H9 (cell line): ENCODE measurements at regions not wholly inside any gene's neighbourhood (a gene's known extent, or its start where the extent isn't known, plus 50 kb on each side); places are given as distances from the start of the nearest gene placed in this dataset.
"Not testable (repeated sequence)": the region's sequence is repeated elsewhere in the genome, so short reads cannot be mapped to it uniquely, and the experiment has no call there.

Source experiments
- DNase-seq: peaks from one replicate; pipeline ENCODE4 v3.0.0-alpha.2; 2017
- H2AFZ ChIP-seq: one replicate; pipeline ENCODE4 v1.6.1; 2013; ENCODE audit warnings: mild to moderate bottlenecking, low read length, control low read depth, moderate library complexity
- H2AK5ac ChIP-seq: 2 replicates; pipeline ENCODE4 v1.6.1; 2013; ENCODE audit warnings: low read length, control low read depth, mixed read lengths; ENCODE audit not compliant: insufficient read length
- H2BK120ac ChIP-seq: one replicate; pipeline ENCODE4 v1.6.1; 2013; ENCODE audit warnings: low read depth, mild to moderate bottlenecking, low read length, control low read depth, inconsistent platforms; ENCODE audit not compliant: poor library complexity, severe bottlenecking
- H2BK12ac ChIP-seq: 2 replicates; pipeline ENCODE4 v1.6.1; 2013; ENCODE audit warnings: low read length, control low read depth, mixed read lengths, low read depth; ENCODE audit not compliant: insufficient read length
- H2BK15ac ChIP-seq: 2 replicates; pipeline ENCODE4 v1.6.1; 2013; ENCODE audit warnings: low read depth, low read length, control low read depth
- H2BK20ac ChIP-seq: one replicate; pipeline ENCODE4 v1.6.1; 2013; ENCODE audit warnings: low read depth, mild to moderate bottlenecking, low read length, control low read depth, inconsistent platforms; ENCODE audit not compliant: poor library complexity, severe bottlenecking
- H2BK5ac ChIP-seq: 2 replicates; pipeline ENCODE4 v1.6.1; 2013; ENCODE audit warnings: low read length, control low read depth, mixed read lengths; ENCODE audit not compliant: insufficient read length
- H3K14ac ChIP-seq: 2 replicates; pipeline ENCODE4 v1.6.1; 2013; ENCODE audit warnings: low read length, control low read depth; ENCODE audit not compliant: insufficient read depth
- H3K18ac ChIP-seq: 2 replicates; pipeline ENCODE4 v1.6.1; 2013; ENCODE audit warnings: low read depth, mild to moderate bottlenecking, mixed read lengths, low read length, control low read depth; ENCODE audit not compliant: insufficient read length
- H3K23ac ChIP-seq: 2 replicates; pipeline ENCODE4 v1.6.1; 2013; ENCODE audit warnings: low read length, control low read depth, mixed read lengths, low read depth; ENCODE audit not compliant: insufficient read length
- H3K23me2 ChIP-seq: 2 replicates; pipeline ENCODE4 v1.6.1; 2013; ENCODE audit warnings: low read depth, mild to moderate bottlenecking, mixed read lengths, low read length, control low read depth; ENCODE audit not compliant: insufficient read length, poor library complexity, severe bottlenecking
- H3K27ac ChIP-seq: 2 replicates; pipeline ENCODE4 v1.5.1; 2013; ENCODE audit warnings: low read length, control low read depth, mixed read lengths, low read depth; ENCODE audit not compliant: insufficient read length
- H3K27me3 ChIP-seq: 2 replicates; pipeline ENCODE4 v1.6.1; 2013; ENCODE audit warnings: low read length, control low read depth, inconsistent platforms; ENCODE audit not compliant: insufficient read depth
- H3K4ac ChIP-seq: 2 replicates; pipeline ENCODE4 v1.6.1; 2013; ENCODE audit warnings: low read depth, mild to moderate bottlenecking, control low read depth, inconsistent platforms, low read length, moderate library complexity
- H3K4me1 ChIP-seq: 2 replicates; pipeline ENCODE4 v1.6.1; 2013; ENCODE audit warnings: low read length, control low read depth, inconsistent platforms; ENCODE audit not compliant: insufficient read depth
- H3K4me2 ChIP-seq: 2 replicates; pipeline ENCODE4 v1.6.1; 2013; ENCODE audit warnings: low read length, control low read depth, mixed read lengths; ENCODE audit not compliant: insufficient read length, insufficient read depth
- H3K56ac ChIP-seq: 2 replicates; pipeline ENCODE4 v1.6.1; 2013; ENCODE audit warnings: low read depth, mild to moderate bottlenecking, mixed read lengths, low read length, control low read depth; ENCODE audit not compliant: insufficient read length
- H3K79me1 ChIP-seq: 2 replicates; pipeline ENCODE4 v1.6.1; 2013; ENCODE audit warnings: low read depth, mild to moderate bottlenecking, moderate library complexity, low read length, control low read depth, inconsistent platforms; ENCODE audit not compliant: insufficient read depth, poor library complexity, severe bottlenecking
- H3K79me2 ChIP-seq: 2 replicates; pipeline ENCODE4 v1.6.1; 2013; ENCODE audit warnings: low read length, control low read depth, inconsistent platforms; ENCODE audit not compliant: insufficient read depth
- H3K9ac ChIP-seq: 2 replicates; pipeline ENCODE4 v1.6.1; 2013; ENCODE audit warnings: low read length, control low read depth, mixed read lengths; ENCODE audit not compliant: insufficient read length; ENCODE audit errors: extremely low read depth
- H3K9me3 ChIP-seq: one replicate; pipeline ENCODE4 v1.6.1; 2013; ENCODE audit warnings: low read depth, low read length, inconsistent platforms; ENCODE audit not compliant: control insufficient read depth
- H3T11ph ChIP-seq: one replicate; pipeline ENCODE4 v1.6.1; 2013; ENCODE audit warnings: mild to moderate bottlenecking, low read length, control low read depth, inconsistent platforms
- H4K20me1 ChIP-seq: one replicate; pipeline ENCODE4 v1.6.1; 2013; ENCODE audit not compliant: control insufficient read depth, insufficient read length, insufficient read depth
- H4K5ac ChIP-seq: 2 replicates; pipeline ENCODE4 v1.6.1; 2013; ENCODE audit warnings: low read depth, mild to moderate bottlenecking, mixed read lengths, low read length, control low read depth; ENCODE audit not compliant: insufficient read length
- H4K8ac ChIP-seq: replicated peaks from 2 replicates; pipeline ENCODE4 v1.6.1; 2013; ENCODE audit warnings: low read length, control low read depth, mixed read lengths, low read depth; ENCODE audit not compliant: insufficient read length
- H4K91ac ChIP-seq: 2 replicates; pipeline ENCODE4 v1.6.1; 2013; ENCODE audit warnings: low read depth, mild to moderate bottlenecking, moderate library complexity, mixed read lengths, low read length, control low read depth; ENCODE audit not compliant: insufficient read length
- H3K27ac Mint-ChIP-seq, 3 experiments: 2 replicates in 2 of 3; 3 replicates in 1 of 3; pipeline ENCODE4 v1.8.0; 2020 to 2021; ENCODE audit warnings: mixed read lengths in 3 of 3, mild to moderate bottlenecking in 1 of 3, moderate library complexity in 1 of 3
- H3K27me3 Mint-ChIP-seq: 2 replicates; pipeline ENCODE4 v1.8.0; 2021; ENCODE audit warnings: low read depth, mild to moderate bottlenecking, moderate library complexity, mixed read lengths
- H3K36me3 Mint-ChIP-seq, 3 experiments: 2 replicates in 2 of 3; 3 replicates in 1 of 3; pipeline ENCODE4 v1.8.0; 2020 to 2021; ENCODE audit warnings: low read depth in 3 of 3, mixed read lengths in 3 of 3; ENCODE audit not compliant: insufficient read depth in 1 of 3
- H3K4me1 Mint-ChIP-seq, 2 experiments: 2 replicates each; pipeline ENCODE4 v1.8.0; 2020; ENCODE audit warnings: mixed read lengths in 2 of 2
- H3K4me3 Mint-ChIP-seq, 2 experiments: 2 replicates in 1 of 2; 3 replicates in 1 of 2; pipeline ENCODE4 v1.8.0; 2020 to 2021; ENCODE audit warnings: mild to moderate bottlenecking in 2 of 2, mixed read lengths in 2 of 2, moderate library complexity in 1 of 2
- H3K9me3 Mint-ChIP-seq, 2 experiments: 2 replicates in 1 of 2; 3 replicates in 1 of 2; pipeline ENCODE4 v1.8.0; 2020; ENCODE audit warnings: mild to moderate bottlenecking in 2 of 2, mixed read lengths in 2 of 2, moderate library complexity in 1 of 2
- WGBS: extraction: QIAGEN DNeasy Blood & Tissue Kit; methylation state at CpG from one replicate; pipeline ENCODE4 v1.1.7; 2013; ENCODE audit warnings: missing lambda C conversion rate, low lambda C conversion rate, mixed read lengths; ENCODE audit not compliant: insufficient read length; ENCODE audit errors: extremely low coverage; 5-methylcytosine and 5-hydroxymethylcytosine counted together

DNA sequence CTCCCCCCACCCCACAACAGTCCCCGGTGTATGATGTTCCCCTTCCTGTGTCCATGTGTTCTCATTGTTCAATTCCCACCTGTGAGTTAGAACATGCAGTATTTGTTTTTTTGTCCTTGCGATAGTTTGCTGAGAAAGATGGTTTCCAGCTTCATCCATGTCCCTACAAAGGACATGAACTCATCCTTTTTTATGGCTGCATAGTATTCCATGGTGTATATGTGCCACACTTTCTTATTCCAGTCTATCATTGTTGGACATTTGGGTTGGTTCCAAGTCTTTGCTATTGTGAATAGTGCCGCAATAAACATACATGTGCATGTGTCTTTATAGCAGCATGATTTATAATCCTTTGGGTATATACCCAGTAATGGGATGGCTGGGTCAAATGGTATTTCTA is 74.4 kb upstream of the CTNNA1 start:
- not testable (repeated sequence) for H3K9ac ChIP-seq, H3K23me2 ChIP-seq, H3K79me1 ChIP-seq, H3K4me3 Mint-ChIP-seq, H3K18ac ChIP-seq, H2BK120ac ChIP-seq, H2BK5ac ChIP-seq, H3K27ac Mint-ChIP-seq, H3T11ph ChIP-seq, H3K36me3 Mint-ChIP-seq, H3K27me3 ChIP-seq, H4K5ac ChIP-seq, H3K9me3 Mint-ChIP-seq, H3K4me1 ChIP-seq, H3K56ac ChIP-seq, H3K4me1 Mint-ChIP-seq, H2BK12ac ChIP-seq, H2BK15ac ChIP-seq, H3K14ac ChIP-seq, H2AFZ ChIP-seq, H2AK5ac ChIP-seq, H3K23ac ChIP-seq, H3K4ac ChIP-seq, H2BK20ac ChIP-seq, H4K91ac ChIP-seq, H3K4me2 ChIP-seq, H4K8ac ChIP-seq, H4K20me1 ChIP-seq, H3K27ac ChIP-seq, H3K79me2 ChIP-seq, H3K9me3 ChIP-seq, DNase-seq
- no CpG with 5 or more reads among the region's 3 CpGs for WGBS
- H3K27me3 Mint-ChIP-seq = peaks cover 14% of the 10 kb centered on the region
